Loucy (cell line): ENCODE measurements at regions not wholly inside any gene's neighbourhood (a gene's known extent, or its start where the extent isn't known, plus 50 kb on each side); places are given as distances from the start of the nearest gene placed in this dataset.

Experiments used
- EZH2phosphoT487 ChIP-seq: fragments of 200-600 bp; IDR thresholded peaks from 2 replicates; pipeline ENCODE4 v1.6.1; 2018; ENCODE audit warnings: antibody characterized with exemption, mild to moderate bottlenecking, moderate library complexity, borderline replicate concordance
- TF ChIP-seq, protein P1 (sequence below): fragments of 200-600 bp; sonication (generic); conservative IDR thresholded peaks from 2 replicates; pipeline ENCODE4 v1.5.1; 2014; ENCODE audit warnings: mild to moderate bottlenecking, antibody characterized with exemption, low read length

DNA sequence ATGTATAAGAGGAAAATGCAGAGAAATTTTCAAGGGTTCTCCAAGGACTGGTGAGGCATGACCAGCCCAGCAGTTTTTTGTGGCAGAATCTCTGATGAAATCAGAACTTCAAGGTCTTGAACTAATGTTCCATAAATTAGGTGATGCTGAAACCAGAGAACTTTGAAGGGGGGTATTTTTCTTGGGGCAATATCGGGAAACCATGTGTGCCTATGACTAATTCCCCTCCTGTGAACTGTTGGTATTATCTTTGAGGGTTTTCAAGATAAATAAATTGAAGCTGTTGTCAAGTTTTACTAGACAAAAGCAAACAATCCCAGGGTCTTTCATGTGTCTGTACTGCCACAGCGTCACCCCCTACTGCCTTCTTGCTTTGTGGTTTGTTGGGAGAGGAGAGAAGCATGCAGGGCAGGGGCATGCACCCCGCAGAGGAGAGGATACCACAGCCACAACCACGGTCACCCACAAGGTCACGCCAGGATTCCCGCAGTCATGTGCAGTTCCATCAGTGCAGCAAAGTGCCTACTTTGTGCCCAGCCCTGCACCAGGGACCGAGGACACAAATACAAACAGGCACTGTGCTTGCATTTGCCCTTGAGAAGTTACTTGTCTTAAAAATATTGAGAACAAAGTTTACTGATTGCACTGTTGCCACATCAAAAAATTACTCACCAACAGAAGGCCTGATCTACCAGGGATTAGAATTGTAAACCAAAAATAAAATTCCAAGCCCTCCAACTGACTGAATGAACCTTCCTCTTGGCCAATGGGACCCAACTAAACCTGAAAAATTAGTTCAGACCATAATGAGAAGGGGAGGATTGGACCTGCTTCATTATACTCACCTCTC lies 413.3 kb upstream of the TRIB2 start:
- TF ChIP-seq, protein P1, sequence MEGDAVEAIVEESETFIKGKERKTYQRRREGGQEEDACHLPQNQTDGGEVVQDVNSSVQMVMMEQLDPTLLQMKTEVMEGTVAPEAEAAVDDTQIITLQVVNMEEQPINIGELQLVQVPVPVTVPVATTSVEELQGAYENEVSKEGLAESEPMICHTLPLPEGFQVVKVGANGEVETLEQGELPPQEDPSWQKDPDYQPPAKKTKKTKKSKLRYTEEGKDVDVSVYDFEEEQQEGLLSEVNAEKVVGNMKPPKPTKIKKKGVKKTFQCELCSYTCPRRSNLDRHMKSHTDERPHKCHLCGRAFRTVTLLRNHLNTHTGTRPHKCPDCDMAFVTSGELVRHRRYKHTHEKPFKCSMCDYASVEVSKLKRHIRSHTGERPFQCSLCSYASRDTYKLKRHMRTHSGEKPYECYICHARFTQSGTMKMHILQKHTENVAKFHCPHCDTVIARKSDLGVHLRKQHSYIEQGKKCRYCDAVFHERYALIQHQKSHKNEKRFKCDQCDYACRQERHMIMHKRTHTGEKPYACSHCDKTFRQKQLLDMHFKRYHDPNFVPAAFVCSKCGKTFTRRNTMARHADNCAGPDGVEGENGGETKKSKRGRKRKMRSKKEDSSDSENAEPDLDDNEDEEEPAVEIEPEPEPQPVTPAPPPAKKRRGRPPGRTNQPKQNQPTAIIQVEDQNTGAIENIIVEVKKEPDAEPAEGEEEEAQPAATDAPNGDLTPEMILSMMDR: no peak
- no peak for TF ChIP-seq EZH2phosphoT487
